Stomach (tissue), 8 donors: ENCODE measurements at regions not wholly inside any gene's neighbourhood (a gene's known extent, or its start where the extent isn't known, plus 50 kb on each side); places are given as distances from the start of the nearest gene placed in this dataset.

Experiments
- DNase-seq, 2 donors: peaks; one replicate each; pipeline versions ENCODE4 v3.0.0 to v3.0.0-alpha.2; 2013 to 2019
- H3K27ac ChIP-seq, 5 donors: fragments of 200-600 bp in 4 of 5; sonication (generic) in 4 of 5; one replicate each; pipeline ENCODE4 v1.5.1; 2013 to 2019; ENCODE audit warnings: mild to moderate bottlenecking in 1 of 5, moderate library complexity in 1 of 5
- H3K27me3 ChIP-seq, 3 donors: fragments of 200-600 bp; sonication (generic); one replicate each; pipeline ENCODE4 v1.5.1; 2017 to 2019; ENCODE audit warnings: mixed run types in 1 of 3
- H3K36me3 ChIP-seq, 4 donors: fragments of 200-600 bp; sonication (generic); 1 replicate in 3 of 4; 2 replicates in 1 of 4; pipeline ENCODE4 v1.5.1; 2016 to 2019
- H3K4me1 ChIP-seq, 4 donors: fragments of 200-600 bp; sonication (generic); one replicate each; pipeline ENCODE4 v1.5.1; 2016 to 2019
- H3K4me3 ChIP-seq, 4 donors: fragments of 200-600 bp; sonication (generic) in 3 of 4; one replicate each; pipeline ENCODE4 v1.5.1; 2016 to 2019; ENCODE audit warnings: mild to moderate bottlenecking in 1 of 4
- H3K9me3 ChIP-seq, 4 donors: fragments of 200-600 bp; sonication (generic); one replicate each; pipeline ENCODE4 v1.5.1; 2016 to 2019
- EP300 ChIP-seq: sonication (generic); formaldehyde crosslinking; IDR thresholded peaks from one replicate; pipeline ENCODE4 v1.6.1; 2017; ENCODE audit warnings: antibody characterized with exemption
- POLR2A ChIP-seq, 4 donors: fragments of 450-650 bp; IDR thresholded peaks; one replicate each; pipeline ENCODE4 v1.6.1; 2016; ENCODE audit warnings: antibody characterized with exemption in 4 of 4, control low read depth in 2 of 4, mild to moderate bottlenecking in 1 of 4, moderate library complexity in 1 of 4
- POLR2AphosphoS5 ChIP-seq, 3 donors: sonication (generic); formaldehyde crosslinking; IDR thresholded peaks; one replicate each; pipeline ENCODE4 v1.6.1; 2016; ENCODE audit warnings: antibody characterized with exemption in 3 of 3
- WGBS, 5 donors: extraction: QIAGEN DNeasy Blood & Tissue Kit in 3 of 5; methylation state at CpG; one replicate each; pipeline versions ENCODE4 v1.1.5 to v1.1.7; 2013 to 2018; 5-methylcytosine and 5-hydroxymethylcytosine counted together
- intact Hi-C: fragments of 100-400 bp; cut with DNase I; formaldehyde crosslinking; loops from one replicate; pipeline ENCODE4 v1.15.1; 2023; ENCODE audit warnings: low total_unique reads
- TF ChIP-seq, protein P1 (sequence below), 7 experiments: fragments of 450-650 bp in 4 of 7; fragments of 200-600 bp in 3 of 7; sonication (generic) in 3 of 7; IDR thresholded peaks; one replicate each; pipeline ENCODE4 v1.5.1; 2016 to 2019; ENCODE audit warnings: antibody characterized with exemption in 7 of 7, control low read depth in 2 of 7, mild to moderate bottlenecking in 1 of 7
- donor health status: healthy with polysubstance abuse.
- donor health status: Bipolar disorder and iron deficiency.
- donor health status: healthy.

DNA sequence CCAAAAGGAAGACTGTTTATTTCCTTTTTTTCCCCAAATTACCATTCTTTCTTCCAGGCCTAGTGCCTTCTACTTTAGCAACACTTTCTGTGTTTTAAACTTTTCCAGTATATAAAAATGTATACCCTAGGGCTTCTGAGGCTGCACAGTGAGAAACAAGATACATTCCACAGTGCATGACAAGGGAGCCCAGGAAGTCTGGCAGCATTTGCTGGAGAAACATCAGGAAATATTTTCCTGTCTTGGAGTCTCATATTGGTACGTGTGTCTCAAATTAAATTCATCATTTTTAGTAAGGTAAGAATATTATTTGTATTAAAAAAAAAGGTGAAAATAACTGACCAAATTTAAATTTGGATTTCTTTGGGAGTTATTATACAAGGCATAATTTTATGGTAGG, 662.6 kb downstream of the RFPL4B start:
- DNase-seq = no peak
- Histone ChIP-seq H3K4me1 (peaks cover 0 to 6% (median 0%) of the 10 kb centered on the region in 4 donors), H3K9me3 (no peaks in the 10 kb centered on the region), H3K27ac (no peak overlapping the region), H3K36me3 (no peaks in the 10 kb centered on the region), H3K4me3 (no peak overlapping the region), H3K27me3 (no peaks in the 10 kb centered on the region)
- WGBS, 5 donors = 71 to 91% (median 79%) methylated on average over 1 of the region's 1 CpG
- intact Hi-C loops = no loop called here
- TF ChIP-seq POLR2AphosphoS5 (IDR thresholded peaks at IDR 0.05) = no peak
- TF ChIP-seq POLR2A (IDR thresholded peaks at IDR 0.05) = no peak
- TF ChIP-seq, protein P1, sequence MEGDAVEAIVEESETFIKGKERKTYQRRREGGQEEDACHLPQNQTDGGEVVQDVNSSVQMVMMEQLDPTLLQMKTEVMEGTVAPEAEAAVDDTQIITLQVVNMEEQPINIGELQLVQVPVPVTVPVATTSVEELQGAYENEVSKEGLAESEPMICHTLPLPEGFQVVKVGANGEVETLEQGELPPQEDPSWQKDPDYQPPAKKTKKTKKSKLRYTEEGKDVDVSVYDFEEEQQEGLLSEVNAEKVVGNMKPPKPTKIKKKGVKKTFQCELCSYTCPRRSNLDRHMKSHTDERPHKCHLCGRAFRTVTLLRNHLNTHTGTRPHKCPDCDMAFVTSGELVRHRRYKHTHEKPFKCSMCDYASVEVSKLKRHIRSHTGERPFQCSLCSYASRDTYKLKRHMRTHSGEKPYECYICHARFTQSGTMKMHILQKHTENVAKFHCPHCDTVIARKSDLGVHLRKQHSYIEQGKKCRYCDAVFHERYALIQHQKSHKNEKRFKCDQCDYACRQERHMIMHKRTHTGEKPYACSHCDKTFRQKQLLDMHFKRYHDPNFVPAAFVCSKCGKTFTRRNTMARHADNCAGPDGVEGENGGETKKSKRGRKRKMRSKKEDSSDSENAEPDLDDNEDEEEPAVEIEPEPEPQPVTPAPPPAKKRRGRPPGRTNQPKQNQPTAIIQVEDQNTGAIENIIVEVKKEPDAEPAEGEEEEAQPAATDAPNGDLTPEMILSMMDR (IDR thresholded peaks at IDR 0.05) = no peak

GRCh38 chr6:113010196-113010989, 663.3 kb downstream of the RFPL4B start:
- intact Hi-C loops = no loop called here
- 48 to 65% (median 59%) methylated on average over 3 of the region's 3 CpGs for WGBS, 5 donors
- H3K27me3 ChIP-seq = no peaks in the 10 kb centered on the region
- no peak for DNase-seq
- H3K36me3 ChIP-seq = no peaks in the 10 kb centered on the region
- TF ChIP-seq, protein P1 (IDR thresholded peaks at IDR 0.05) = no peak
- TF ChIP-seq EP300 (no peak), POLR2A (IDR thresholded peaks at IDR 0.05) (no peak), POLR2AphosphoS5 (IDR thresholded peaks at IDR 0.05) (no peak)
- H3K9me3 ChIP-seq = no peaks in the 10 kb centered on the region
- no peak overlapping the region for H3K27ac ChIP-seq
- H3K4me1 ChIP-seq = peaks cover 0 to 6% (median 0%) of the 10 kb centered on the region in 4 donors
- H3K4me3 ChIP-seq = no peak overlapping the region

DNA sequence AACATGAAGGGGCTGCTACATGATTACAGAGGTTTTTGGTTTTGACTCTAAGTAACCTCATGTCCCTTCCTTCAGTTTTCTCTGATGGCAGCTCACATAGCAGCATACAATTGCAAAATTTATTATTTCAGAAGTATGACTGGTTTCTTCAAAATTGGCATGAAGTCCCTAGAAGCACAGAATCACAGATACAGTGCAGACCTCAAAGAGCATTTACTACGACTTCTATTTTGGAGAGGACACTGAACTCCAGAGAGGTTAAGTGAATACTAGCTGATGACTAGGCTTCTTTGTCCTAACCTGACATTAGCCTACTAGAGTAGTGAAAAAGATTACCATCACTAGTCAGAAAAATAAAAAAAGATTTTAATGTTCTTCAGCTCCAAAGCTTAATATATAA, 664.3 kb downstream of the RFPL4B start:
- Histone ChIP-seq H3K36me3 (no peaks in the 10 kb centered on the region), H3K4me1 (peaks cover 0 to 6% (median 0%) of the 10 kb centered on the region in 4 donors), H3K4me3 (no peak overlapping the region), H3K9me3 (no peaks in the 10 kb centered on the region), H3K27me3 (no peaks in the 10 kb centered on the region), H3K27ac (no peak overlapping the region)
- WGBS, 5 donors = 0 to 3% (median 0%) methylated on average over 1 of the region's 1 CpG
- intact Hi-C loops = no loop called here
- peak in 1 of 2 donors; percentile 12 for DNase-seq
- TF ChIP-seq POLR2AphosphoS5 (IDR thresholded peaks at IDR 0.05) = no peak
- TF ChIP-seq EP300 = no peak
- TF ChIP-seq POLR2A (IDR thresholded peaks at IDR 0.05) = no peak

DNA sequence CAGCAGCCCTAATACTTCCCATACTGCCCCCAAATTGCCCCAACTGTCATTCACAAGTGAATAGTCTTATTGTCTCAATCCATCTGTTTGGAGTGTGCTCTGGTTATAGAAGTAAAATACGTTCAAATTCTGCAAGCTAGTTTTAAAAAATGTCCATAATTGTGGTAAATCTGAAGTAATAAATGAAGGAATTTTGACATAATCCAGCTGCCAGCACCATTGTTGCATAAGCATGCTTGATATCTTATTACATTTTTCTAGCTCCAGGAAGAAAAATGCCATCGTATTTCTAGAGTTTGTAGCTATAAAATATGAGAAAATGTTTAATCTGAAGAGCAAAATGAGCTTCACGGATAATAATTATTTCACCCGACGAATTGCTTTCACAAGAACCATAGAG, 664.7 kb downstream of the RFPL4B start:
- DNase-seq = peak in 1 of 2 donors; percentile 52
- no peak overlapping the region for H3K27ac ChIP-seq
- H3K27me3 ChIP-seq = no peaks in the 10 kb centered on the region

More for the DNA sequence above, 664.7 kb downstream of the RFPL4B start:
- intact Hi-C loops = no loop called here
- H3K4me3 ChIP-seq = no peak overlapping the region
- TF ChIP-seq EP300 (no peak), POLR2AphosphoS5 (IDR thresholded peaks at IDR 0.05) (no peak), POLR2A (IDR thresholded peaks at IDR 0.05) (no peak)
- TF ChIP-seq, protein P1 (IDR thresholded peaks at IDR 0.05) = no peak
- 59 to 71% (median 61%) methylated on average over 5 of the region's 5 CpGs for WGBS, 5 donors
- H3K36me3 ChIP-seq = no peaks in the 10 kb centered on the region
- H3K4me1 ChIP-seq = peaks cover 0 to 6% (median 0%) of the 10 kb centered on the region in 4 donors
- H3K9me3 ChIP-seq = no peaks in the 10 kb centered on the region
